ENCODE measurements at regions not wholly inside any gene's neighbourhood (a gene's known extent, or its start where the extent isn't known, plus 50 kb on each side); places are given as distances from the start of the nearest gene placed in this dataset.
"Not testable (repeated sequence)": the region's sequence is repeated elsewhere in the genome, so short reads cannot be mapped to it uniquely, and the experiment has no call there.

GRCh38 chr1:168490306-168490705 lies 53.5 kb downstream of the XCL2 start:
- DNase-seq (no peak), ATAC-seq (no peak)
- Mint-ChIP-seq H3K27ac (no peak overlapping the region), H3K36me3 (ENCODE audit: low read depth) (no peaks in the 10 kb centered on the region), H3K27me3 (no peaks in the 10 kb centered on the region), H3K4me3 (no peak overlapping the region), H3K4me1 (peaks cover 11% of the 10 kb centered on the region)
- H3K9me3 ChIP-seq (ENCODE audit: control insufficient read depth, low read length, poor library complexity, severe bottlenecking): no peaks in the 10 kb centered on the region

- H3K27me3 Mint-ChIP-seq: no peaks in the 10 kb centered on the region
- peaks cover 19% of the 10 kb centered on the region for H3K4me1 Mint-ChIP-seq
- no peak for ATAC-seq
- H3K27ac Mint-ChIP-seq: no peak overlapping the region
- H3K36me3 Mint-ChIP-seq (ENCODE audit: low read depth): no peaks in the 10 kb centered on the region
- no peak for DNase-seq
- no peak overlapping the region for H3K4me3 Mint-ChIP-seq
- no peaks in the 10 kb centered on the region for H3K9me3 ChIP-seq (ENCODE audit: control insufficient read depth, low read length, poor library complexity, severe bottlenecking)
These were observed 55.7 kb downstream of the XCL2 start for GRCh38 chr1:168488138-168488537.

GRCh38 chr1:168486820-168487219 lies 57.0 kb downstream of the XCL2 start:
- DNase-seq; H3K4me3 Mint-ChIP-seq; ATAC-seq; H3K9me3 ChIP-seq (ENCODE audit: control insufficient read depth, low read length, poor library complexity, severe bottlenecking); H3K27me3 Mint-ChIP-seq; H3K36me3 Mint-ChIP-seq (ENCODE audit: low read depth); H3K27ac Mint-ChIP-seq: not testable (repeated sequence)
- peaks cover 21% of the 10 kb centered on the region for H3K4me1 Mint-ChIP-seq

GRCh38 chr1:168485048-168485447 lies 58.7 kb downstream of the XCL2 start:
- no peaks in the 10 kb centered on the region for H3K9me3 ChIP-seq (ENCODE audit: control insufficient read depth, low read length, poor library complexity, severe bottlenecking)
- Mint-ChIP-seq H3K36me3 (ENCODE audit: low read depth) (no peaks in the 10 kb centered on the region), H3K27me3 (no peaks in the 10 kb centered on the region), H3K4me1 (peaks cover 29% of the 10 kb centered on the region), H3K4me3 (peak overlapping the region; percentile 70), H3K27ac (peak overlapping the region; percentile 72)
- peak; percentile 72 for ATAC-seq
- DNase-seq: no peak

GRCh38 chr1:168484083-168484482 lies 59.7 kb downstream of the XCL2 start:
- H3K9me3 ChIP-seq (ENCODE audit: control insufficient read depth, low read length, poor library complexity, severe bottlenecking): no peaks in the 10 kb centered on the region
- Mint-ChIP-seq H3K36me3 (ENCODE audit: low read depth) (no peaks in the 10 kb centered on the region), H3K27ac (peak overlapping the region; percentile 59), H3K4me3 (peak overlapping the region; percentile 75), H3K4me1 (peaks cover 34% of the 10 kb centered on the region), H3K27me3 (no peaks in the 10 kb centered on the region)
- no peak for DNase-seq
- ATAC-seq: no peak

- H3K9me3 ChIP-seq (ENCODE audit: control insufficient read depth, low read length, poor library complexity, severe bottlenecking): no peaks in the 10 kb centered on the region
- ATAC-seq (no peak), DNase-seq (no peak)
- peaks cover 38% of the 10 kb centered on the region for H3K4me1 Mint-ChIP-seq
- H3K27ac Mint-ChIP-seq: peak overlapping the region; percentile 59
- H3K27me3 Mint-ChIP-seq: no peaks in the 10 kb centered on the region
- H3K36me3 Mint-ChIP-seq (ENCODE audit: low read depth): no peaks in the 10 kb centered on the region
- H3K4me3 Mint-ChIP-seq: no peak overlapping the region
These were observed 60.3 kb downstream of the XCL2 start for GRCh38 chr1:168483539-168483938.

GRCh38 chr1:168482106-168482505 lies 61.7 kb downstream of the XCL2 start:
- peaks cover 46% of the 10 kb centered on the region for H3K4me1 Mint-ChIP-seq
- H3K27me3 Mint-ChIP-seq: no peaks in the 10 kb centered on the region
- H3K36me3 Mint-ChIP-seq (ENCODE audit: low read depth): no peaks in the 10 kb centered on the region
- H3K4me3 Mint-ChIP-seq: no peak overlapping the region
- no peaks in the 10 kb centered on the region for H3K9me3 ChIP-seq (ENCODE audit: control insufficient read depth, low read length, poor library complexity, severe bottlenecking)
- ATAC-seq (no peak), DNase-seq (no peak)
- H3K27ac Mint-ChIP-seq: no peak overlapping the region

GRCh38 chr1:168481586-168481985 lies 62.2 kb downstream of the XCL2 start:
- Mint-ChIP-seq H3K4me3 (no peak overlapping the region), H3K36me3 (ENCODE audit: low read depth) (no peaks in the 10 kb centered on the region), H3K27ac (no peak overlapping the region), H3K27me3 (no peaks in the 10 kb centered on the region), H3K4me1 (peaks cover 47% of the 10 kb centered on the region)
- DNase-seq: no peak
- no peaks in the 10 kb centered on the region for H3K9me3 ChIP-seq (ENCODE audit: control insufficient read depth, low read length, poor library complexity, severe bottlenecking)
- no peak for ATAC-seq

- H3K9me3 ChIP-seq (ENCODE audit: control insufficient read depth, low read length, poor library complexity, severe bottlenecking): no peaks in the 10 kb centered on the region
- Mint-ChIP-seq H3K27me3 (no peaks in the 10 kb centered on the region), H3K4me1 (peaks cover 45% of the 10 kb centered on the region), H3K27ac (no peak overlapping the region), H3K4me3 (no peak overlapping the region), H3K36me3 (ENCODE audit: low read depth) (no peaks in the 10 kb centered on the region)
- ATAC-seq: no peak
- no peak for DNase-seq
These were observed 62.8 kb downstream of the XCL2 start for GRCh38 chr1:168480997-168481396.

- DNase-seq: no peak
- no peaks in the 10 kb centered on the region for H3K27me3 Mint-ChIP-seq
- peaks cover 6% of the 10 kb centered on the region for H3K36me3 Mint-ChIP-seq (ENCODE audit: low read depth)
- no peak for ATAC-seq
- H3K4me1 Mint-ChIP-seq: peaks cover 30% of the 10 kb centered on the region
- H3K9me3 ChIP-seq (ENCODE audit: control insufficient read depth, low read length, poor library complexity, severe bottlenecking): no peaks in the 10 kb centered on the region
- no peak overlapping the region for H3K27ac Mint-ChIP-seq
- peak overlapping the region; percentile 10 for H3K4me3 Mint-ChIP-seq
These were observed 66.0 kb downstream of the XCL2 start for GRCh38 chr1:168477792-168478191.

- DNase-seq (no peak), ATAC-seq (no peak)
- peaks cover 6% of the 10 kb centered on the region for H3K36me3 Mint-ChIP-seq (ENCODE audit: low read depth)
- H3K4me1 Mint-ChIP-seq: peaks cover 30% of the 10 kb centered on the region
- H3K27ac Mint-ChIP-seq: no peak overlapping the region
- H3K27me3 Mint-ChIP-seq: no peaks in the 10 kb centered on the region
- no peaks in the 10 kb centered on the region for H3K9me3 ChIP-seq (ENCODE audit: control insufficient read depth, low read length, poor library complexity, severe bottlenecking)
- H3K4me3 Mint-ChIP-seq: no peak overlapping the region
These were observed 67.0 kb downstream of the XCL2 start for GRCh38 chr1:168476588-168477385.

GRCh38 chr1:168474322-168474721 lies 69.5 kb downstream of the XCL2 start:
- Mint-ChIP-seq H3K4me1 (peaks cover 24% of the 10 kb centered on the region), H3K36me3 (ENCODE audit: low read depth) (peaks cover 6% of the 10 kb centered on the region), H3K4me3 (no peak overlapping the region), H3K27ac (no peak overlapping the region), H3K27me3 (no peaks in the 10 kb centered on the region)
- DNase-seq (no peak), ATAC-seq (no peak)
- no peaks in the 10 kb centered on the region for H3K9me3 ChIP-seq (ENCODE audit: control insufficient read depth, low read length, poor library complexity, severe bottlenecking)

- ATAC-seq: no peak
- no peak for DNase-seq
- Mint-ChIP-seq H3K4me3 (no peak overlapping the region), H3K36me3 (ENCODE audit: low read depth) (peaks cover 6% of the 10 kb centered on the region), H3K27me3 (no peaks in the 10 kb centered on the region), H3K4me1 (peaks cover 21% of the 10 kb centered on the region), H3K27ac (no peak overlapping the region)
- no peaks in the 10 kb centered on the region for H3K9me3 ChIP-seq (ENCODE audit: control insufficient read depth, low read length, poor library complexity, severe bottlenecking)
These were observed 70.7 kb downstream of the XCL2 start for GRCh38 chr1:168473126-168473525.

GRCh38 chr1:168472223-168472622 lies 71.6 kb downstream of the XCL2 start:
- DNase-seq: no peak
- no peak overlapping the region for H3K4me3 Mint-ChIP-seq
- peaks cover 6% of the 10 kb centered on the region for H3K36me3 Mint-ChIP-seq (ENCODE audit: low read depth)
- H3K27ac Mint-ChIP-seq: no peak overlapping the region
- ATAC-seq: no peak
- no peaks in the 10 kb centered on the region for H3K9me3 ChIP-seq (ENCODE audit: control insufficient read depth, low read length, poor library complexity, severe bottlenecking)
- peaks cover 22% of the 10 kb centered on the region for H3K4me1 Mint-ChIP-seq
- H3K27me3 Mint-ChIP-seq: no peaks in the 10 kb centered on the region

Data from T-helper 17 cell (primary cell).